Endothelial cell (in vitro differentiated cells): ENCODE measurements at regions not wholly inside any gene's neighbourhood (a gene's known extent, or its start where the extent isn't known, plus 50 kb on each side); places are given as distances from the start of the nearest gene placed in this dataset.

ENCODE experiments used
- DNase-seq: peaks from one replicate; pipeline ENCODE4 v3.0.0; 2021; ENCODE audit warnings: low spot score
- H3K27ac Mint-ChIP-seq: one replicate; pipeline ENCODE4 v1.8.0; 2021; ENCODE audit warnings: mixed read lengths, inconsistent platforms; ENCODE audit not compliant: unreplicated experiment
- H3K27me3 Mint-ChIP-seq: one replicate; pipeline ENCODE4 v1.8.0; 2021; ENCODE audit warnings: mild to moderate bottlenecking, moderate library complexity, mixed read lengths, inconsistent platforms; ENCODE audit not compliant: unreplicated experiment
- H3K36me3 Mint-ChIP-seq: one replicate; pipeline ENCODE4 v1.8.0; 2021; ENCODE audit warnings: mild to moderate bottlenecking, low read depth, mixed read lengths, inconsistent platforms; ENCODE audit not compliant: unreplicated experiment
- H3K4me1 Mint-ChIP-seq: one replicate; pipeline ENCODE4 v1.8.0; 2021; ENCODE audit warnings: mild to moderate bottlenecking, mixed read lengths, inconsistent platforms; ENCODE audit not compliant: unreplicated experiment
- H3K4me3 Mint-ChIP-seq: one replicate; pipeline ENCODE4 v1.8.0; 2021; ENCODE audit warnings: mild to moderate bottlenecking, mixed read lengths, inconsistent platforms; ENCODE audit not compliant: unreplicated experiment
- H3K9me3 Mint-ChIP-seq: one replicate; pipeline ENCODE4 v1.8.0; 2021; ENCODE audit warnings: mixed read lengths, inconsistent platforms; ENCODE audit not compliant: unreplicated experiment
- CTCF ChIP-seq: fragments of 200-600 bp; sonication (generic); IDR thresholded peaks from one replicate; pipeline ENCODE4 v1.5.0; 2021; ENCODE audit warnings: antibody characterized with exemption; ENCODE audit not compliant: unreplicated experiment

GRCh38 chr9:115295734-115296133, 177.8 kb upstream of the TNC start:
- Mint-ChIP-seq H3K36me3 (no peaks in the 10 kb centered on the region), H3K4me3 (no peak overlapping the region), H3K27me3 (no peaks in the 10 kb centered on the region), H3K9me3 (no peaks in the 10 kb centered on the region), H3K27ac (no peak overlapping the region), H3K4me1 (peaks cover 7% of the 10 kb centered on the region)
- no peak for DNase-seq
- TF ChIP-seq CTCF, result no peak

- no peak for TF ChIP-seq CTCF
- H3K36me3 Mint-ChIP-seq, result no peaks in the 10 kb centered on the region
- no peak for DNase-seq
- no peak overlapping the region for H3K27ac Mint-ChIP-seq
- no peaks in the 10 kb centered on the region for H3K9me3 Mint-ChIP-seq
- no peak overlapping the region for H3K4me3 Mint-ChIP-seq
- no peaks in the 10 kb centered on the region for H3K27me3 Mint-ChIP-seq
- H3K4me1 Mint-ChIP-seq, result peaks cover 4% of the 10 kb centered on the region
Measured at GRCh38 chr9:115296831-115297565, 179.0 kb upstream of the TNC start.

- no peak for DNase-seq
- H3K9me3 Mint-ChIP-seq, result no peaks in the 10 kb centered on the region
- no peaks in the 10 kb centered on the region for H3K4me1 Mint-ChIP-seq
- H3K27me3 Mint-ChIP-seq, result no peaks in the 10 kb centered on the region
- TF ChIP-seq CTCF, result no peak
- H3K36me3 Mint-ChIP-seq, result no peaks in the 10 kb centered on the region
- no peak overlapping the region for H3K27ac Mint-ChIP-seq
- no peak overlapping the region for H3K4me3 Mint-ChIP-seq
Measured at GRCh38 chr9:115300116-115300515, 182.2 kb upstream of the TNC start.

- Mint-ChIP-seq H3K36me3 (no peaks in the 10 kb centered on the region), H3K4me3 (no peak overlapping the region), H3K27ac (no peak overlapping the region), H3K27me3 (no peaks in the 10 kb centered on the region), H3K9me3 (no peaks in the 10 kb centered on the region), H3K4me1 (no peaks in the 10 kb centered on the region)
- no peak for TF ChIP-seq CTCF
- no peak for DNase-seq
Measured at GRCh38 chr9:115300874-115301273, 182.9 kb upstream of the TNC start.

- H3K27me3 Mint-ChIP-seq, result no peaks in the 10 kb centered on the region
- no peaks in the 10 kb centered on the region for H3K36me3 Mint-ChIP-seq
- H3K27ac Mint-ChIP-seq, result no peak overlapping the region
- no peaks in the 10 kb centered on the region for H3K9me3 Mint-ChIP-seq
- H3K4me3 Mint-ChIP-seq, result no peak overlapping the region
- no peaks in the 10 kb centered on the region for H3K4me1 Mint-ChIP-seq
- DNase-seq, result no peak
- no peak for TF ChIP-seq CTCF
Measured at GRCh38 chr9:115301581-115301980, 183.6 kb upstream of the TNC start.
